HepG2 (cell line): ENCODE measurements at regions not wholly inside any gene's neighbourhood (a gene's known extent, or its start where the extent isn't known, plus 50 kb on each side); places are given as distances from the start of the nearest gene placed in this dataset.

ENCODE experiments used
- ATAC-seq: fragments of 200-7000 bp; cut with Tn5 transposase; 3 replicates; pipeline ENCODE4 v1.9.1; 2020; ENCODE audit warnings: mild to moderate bottlenecking, moderate library complexity
- BruUV-seq: library from RNA; stranded (reverse); fragments of 400-500 nt; replicated peaks from 2 replicates; lab custom pipeline; 2021; lab: Mats Ljungman, UMichigan
- CTCF ChIA-PET: fragments of 300-600 bp; formaldehyde crosslinking; extraction: SDS; loops from one replicate; lab custom pipeline; 2021; ENCODE audit warnings: low total read pairs, inconsistent platforms, low intra/inter-chr PET ratio; lab: Yijun Ruan, JAX
- POLR2A ChIA-PET: fragments of 350-600 bp; sonication (Branson Sonifier 250); formaldehyde crosslinking; loops from one replicate; lab custom pipeline; 2020; ENCODE audit warnings: antibody characterized with exemption, inconsistent platforms; lab: Yijun Ruan, JAX
- DNase-seq: peaks from one replicate; pipeline ENCODE4 v3.0.0-alpha.2; 2015; ENCODE audit warnings: low spot score
- FAIRE-seq: peaks from 3 replicates; lab custom pipeline; 2011; peaks lifted over from hg19 to GRCh38; lab: Jason Lieb, UNC
- H2AFZ ChIP-seq: one replicate; pipeline ENCODE4 v1.6.1; 2011; ENCODE audit warnings: low read length, inconsistent platforms
- H3K27ac ChIP-seq: fragments of 300-600 bp; 3 replicates; pipeline ENCODE4 v1.8.0; 2011; ENCODE audit warnings: mixed run types, mild to moderate bottlenecking, mixed read lengths, low read length, inconsistent platforms; ENCODE audit not compliant: insufficient read depth; ENCODE audit errors: extremely low read length
- H3K27me3 ChIP-seq, 2 experiments: fragments of 200-600 bp in 1 of 2; 2 replicates in 1 of 2; 3 replicates in 1 of 2; pipeline versions ENCODE4 v1.6.0 to v1.8.0; 2011; ENCODE audit warnings: low read length in 2 of 2, mild to moderate bottlenecking in 2 of 2, moderate library complexity in 2 of 2, inconsistent platforms in 1 of 2; ENCODE audit not compliant: insufficient read depth in 2 of 2, control insufficient read depth in 1 of 2
- H3K36me3 ChIP-seq, 2 experiments: fragments of 200-600 bp in 1 of 2; replicated peaks in 1 of 2; 2 replicates in 1 of 2; 3 replicates in 1 of 2; pipeline versions ENCODE4 v1.5.1 to v1.8.0; 2011; ENCODE audit warnings: low read length in 2 of 2, inconsistent platforms in 1 of 2; ENCODE audit not compliant: insufficient read depth in 2 of 2, control insufficient read depth in 1 of 2
- H3K4me1 ChIP-seq: 2 replicates; pipeline ENCODE4 v1.5.1; 2012; ENCODE audit warnings: low read length, inconsistent platforms; ENCODE audit not compliant: insufficient read depth
- H3K4me2 ChIP-seq: 2 replicates; pipeline ENCODE4 v1.6.0; 2011; ENCODE audit warnings: low read depth, low read length, inconsistent platforms
- H3K4me3 ChIP-seq, 3 experiments: fragments of 200-600 bp in 1 of 3; sonication (generic), shearing (Covaris generic) in 1 of 3; replicated peaks in 1 of 3; 2 replicates each; pipeline ENCODE4 v1.5.1; 2011 to 2016; ENCODE audit warnings: low read length in 3 of 3, inconsistent platforms in 2 of 3, low read depth in 2 of 3, mild to moderate bottlenecking in 2 of 3, control low read depth in 1 of 3, mixed read lengths in 1 of 3; ENCODE audit not compliant: insufficient read depth in 1 of 3
- H3K79me2 ChIP-seq: one replicate; pipeline ENCODE4 v1.6.1; 2011; ENCODE audit warnings: low read length, inconsistent platforms; ENCODE audit not compliant: insufficient read depth
- H3K9ac ChIP-seq: 2 replicates; pipeline ENCODE4 v1.6.0; 2011; ENCODE audit warnings: mild to moderate bottlenecking, low read depth, low read length, inconsistent platforms; ENCODE audit not compliant: insufficient read depth
- H3K9me3 ChIP-seq: 2 replicates; pipeline ENCODE4 v1.5.1; 2012; ENCODE audit warnings: mild to moderate bottlenecking, low read length
- H4K20me1 ChIP-seq: 2 replicates; pipeline ENCODE4 v1.6.0; 2011; ENCODE audit warnings: inconsistent platforms, mild to moderate bottlenecking, low read length, moderate library complexity; ENCODE audit not compliant: insufficient read depth
- CERS6 ChIP-seq: sonication (generic); formaldehyde crosslinking; IDR thresholded peaks from 2 replicates; pipeline ENCODE4 v1.5.0; 2020; ENCODE audit warnings: missing genetic modification reagents
- CREM ChIP-seq, 2 experiments: sonication (generic) in 1 of 2; formaldehyde crosslinking in 1 of 2; IDR thresholded peaks; 2 replicates each; pipeline versions ENCODE4 v1.4.0 to v1.6.1; 2016 to 2020; ENCODE audit warnings: antibody characterized with exemption in 1 of 2, mild to moderate bottlenecking in 1 of 2, missing genetic modification reagents in 1 of 2
- EZH2 ChIP-seq: conservative IDR thresholded peaks from 2 replicates; pipeline ENCODE4 v1.6.1; 2012; ENCODE audit warnings: mild to moderate bottlenecking, low read depth, low read length, moderate library complexity
- SMAD3 ChIP-seq: sonication (generic); formaldehyde crosslinking; IDR thresholded peaks from 2 replicates; pipeline ENCODE4 v1.4.0; 2020; ENCODE audit warnings: missing genetic modification reagents
- ZNF782 ChIP-seq: sonication (generic); formaldehyde crosslinking; IDR thresholded peaks from 2 replicates; pipeline ENCODE4 v1.4.0; 2020; ENCODE audit warnings: missing genetic modification reagents, mild to moderate bottlenecking, borderline replicate concordance
- ZSCAN25 ChIP-seq: sonication (generic); formaldehyde crosslinking; IDR thresholded peaks from 2 replicates; pipeline ENCODE4 v1.8.0; 2022; ENCODE audit warnings: mild to moderate bottlenecking, missing genetic modification reagents
- WGBS: methylation state at CpG from one replicate; pipeline ENCODE4 v1.1.6; 2017; ENCODE audit warnings: low lambda C conversion rate; 5-methylcytosine and 5-hydroxymethylcytosine counted together
- in situ Hi-C: cut with HindIII; loops from 2 replicates; pipeline ENCODE4 v1.10.0; 2017; ENCODE audit warnings: low pct_unique_long_range_greater_than_20kb; ENCODE audit not compliant: extremely low pct_ligation_motif_present
- intact Hi-C: fragments of 100-400 bp; cut with micrococcal nuclease; formaldehyde crosslinking; loops from one replicate; pipeline ENCODE4 v1.10.0; 2022; ENCODE audit not compliant: unreplicated experiment
- TF ChIP-seq, protein P1 (sequence below): IDR thresholded peaks from 2 replicates; pipeline ENCODE4 v1.6.1; 2016; ENCODE audit warnings: mild to moderate bottlenecking, missing biosample characterization, missing genetic modification reagents

DNA sequence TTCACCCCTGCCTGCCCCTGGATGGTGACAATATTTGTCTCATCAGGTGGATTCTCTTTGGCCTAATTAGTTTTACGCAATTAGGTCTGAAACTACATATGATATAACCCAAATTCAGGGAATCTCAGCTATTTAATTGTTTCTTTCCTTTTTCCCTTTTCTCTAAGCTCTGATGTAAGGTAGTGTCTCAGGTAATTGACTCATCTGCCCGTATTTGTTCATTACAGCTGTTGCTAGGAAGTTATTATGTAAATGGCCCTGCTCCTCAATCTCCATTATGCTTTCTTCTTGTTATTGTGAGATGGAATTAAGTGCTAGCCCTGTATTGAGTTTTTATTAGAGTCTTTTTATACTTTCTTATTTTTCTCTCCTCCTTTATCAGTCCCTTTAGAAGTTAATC is 378.2 kb upstream of the ARID1B start:
- H3K4me1 ChIP-seq = no peaks in the 10 kb centered on the region
- H3K79me2 ChIP-seq = no peaks in the 10 kb centered on the region
- H3K4me3 ChIP-seq = no peak overlapping the region
- 26% methylated on average over 2 of the region's 2 CpGs for WGBS
- no peaks in the 10 kb centered on the region for H3K36me3 ChIP-seq
- H2AFZ ChIP-seq = no peak overlapping the region
- H3K9ac ChIP-seq = no peak overlapping the region
- no TSS peak for BruUV-seq
- no peak for DNase-seq
- ATAC-seq = no peak
- POLR2A ChIA-PET = no interaction called here
- TF ChIP-seq ZNF782 (no peak), ZSCAN25 (no peak), SMAD3 (CRISPR knock-in tag) (no peak), EZH2 (no peak), CERS6 (no peak)
- TF ChIP-seq, protein P1, sequence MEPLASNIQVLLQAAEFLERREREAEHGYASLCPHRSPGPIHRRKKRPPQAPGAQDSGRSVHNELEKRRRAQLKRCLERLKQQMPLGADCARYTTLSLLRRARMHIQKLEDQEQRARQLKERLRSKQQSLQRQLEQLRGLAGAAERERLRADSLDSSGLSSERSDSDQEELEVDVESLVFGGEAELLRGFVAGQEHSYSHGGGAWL (CRISPR knock-in tag) = no peak
- H3K27ac ChIP-seq = no peak overlapping the region
- H3K4me2 ChIP-seq = no peak overlapping the region
- no peaks in the 10 kb centered on the region for H4K20me1 ChIP-seq
- intact Hi-C loops = no loop called here
- peaks cover 0 to 34% of the 10 kb centered on the region in 2 experiments; a peak in 3 of 5 replicates for H3K27me3 ChIP-seq
- FAIRE-seq = no peak
- H3K9me3 ChIP-seq = no peaks in the 10 kb centered on the region
- CTCF ChIA-PET = no interaction called here
- in situ Hi-C loops = no loop called here

- Histone ChIP-seq H3K27ac (no peak overlapping the region), H3K4me3 (no peak overlapping the region), H3K4me1 (no peaks in the 10 kb centered on the region), H3K9me3 (no peaks in the 10 kb centered on the region), H3K79me2 (no peaks in the 10 kb centered on the region), H3K9ac (no peak overlapping the region), H3K27me3 (peaks cover 0 to 34% of the 10 kb centered on the region in 2 experiments; a peak in 3 of 5 replicates), H4K20me1 (no peaks in the 10 kb centered on the region), H3K4me2 (no peak overlapping the region)
- in situ Hi-C loops = no loop called here
- 18% methylated on average over 5 of the region's 5 CpGs for WGBS
- ATAC-seq = no peak
- CTCF ChIA-PET = no interaction called here
- intact Hi-C loops = no loop called here
- DNase-seq = no peak
- POLR2A ChIA-PET = no interaction called here
- FAIRE-seq = no peak
- BruUV-seq = no TSS peak
- TF ChIP-seq CREM (IDR thresholded peaks at IDR 0.05) (no peak), CREM (CRISPR knock-in tag; IDR thresholded peaks at IDR 0.05) (no peak)
- TF ChIP-seq, all 625 proteins: peak for 0
- no peak overlapping the region for H2AFZ ChIP-seq
- no peaks in the 10 kb centered on the region for H3K36me3 ChIP-seq
These were observed 378.8 kb upstream of the ARID1B start for GRCh38 chr6:156398371-156398770.
